ENCODE measurements at regions not wholly inside any gene's neighbourhood (a gene's known extent, or its start where the extent isn't known, plus 50 kb on each side); places are given as distances from the start of the nearest gene placed in this dataset.

DNA sequence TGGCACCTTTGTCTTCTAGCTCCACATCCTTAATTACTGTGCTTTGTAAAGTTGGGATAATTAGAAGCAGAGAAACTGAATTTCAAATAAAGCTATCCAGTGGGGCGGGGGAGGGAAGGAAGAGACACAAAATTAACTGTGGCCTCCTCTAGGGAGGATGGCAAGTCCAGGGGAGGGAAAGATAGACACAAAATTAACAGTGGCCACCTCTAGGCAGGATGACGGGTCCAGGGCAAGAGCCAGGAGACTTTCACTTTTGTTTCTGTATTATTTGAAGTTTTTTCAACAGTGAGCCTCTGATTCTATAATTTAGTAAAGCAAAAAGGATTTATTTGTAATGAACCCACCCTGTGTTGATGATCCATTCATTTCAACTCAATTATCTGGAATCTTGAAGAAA is 335.9 kb downstream of the MSX2 start:
- Mint-ChIP-seq H3K4me1 (ENCODE audit: low read depth in 2 of 2) (peaks cover 0 to 3% of the 10 kb centered on the region in 2 donors), H3K9me3 (no peaks in the 10 kb centered on the region), H3K4me3 (peak overlapping the region; percentile 13), H3K27ac (no peak overlapping the region), H3K27me3 (peaks cover 12% of the 10 kb centered on the region in 2 donors), H3K36me3 (no peaks in the 10 kb centered on the region)
- DNase-seq (ENCODE audit: low spot score) (no peak), ATAC-seq (no peak)

DNA sequence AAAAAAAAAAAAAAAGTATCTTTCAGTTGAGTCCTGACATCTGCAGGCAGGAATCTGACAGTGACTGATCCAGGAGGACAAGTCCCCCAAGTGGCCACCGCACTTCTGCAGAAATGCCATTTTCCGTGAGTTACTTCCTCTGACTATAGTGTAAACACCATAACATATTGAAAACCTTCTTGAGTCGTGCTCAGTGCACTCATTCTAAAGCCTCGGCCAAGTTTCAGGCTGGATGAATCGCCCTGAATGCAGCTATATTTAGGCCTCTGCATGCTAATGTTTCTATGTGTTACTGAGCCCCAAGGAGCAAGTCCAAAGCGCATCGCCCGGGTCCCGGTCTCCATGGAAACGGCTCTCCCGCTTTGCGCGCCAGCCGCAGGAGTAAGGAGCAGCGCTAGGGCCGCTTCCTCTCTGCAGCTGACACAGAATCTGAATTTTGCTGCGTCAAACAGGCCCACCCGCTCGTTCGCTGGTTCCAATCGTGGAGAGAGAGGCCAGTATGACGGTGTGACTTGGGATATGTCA is 335.4 kb downstream of the MSX2 start:
- Mint-ChIP-seq H3K27me3 (peaks cover 12 to 14% of the 10 kb centered on the region in 2 donors), H3K4me3 (peak overlapping the region; percentile 13), H3K27ac (no peak overlapping the region), H3K36me3 (no peaks in the 10 kb centered on the region), H3K9me3 (no peaks in the 10 kb centered on the region), H3K4me1 (ENCODE audit: low read depth in 2 of 2) (peaks cover 0 to 3% of the 10 kb centered on the region in 2 donors)
- ATAC-seq (peak; percentile 13 to 20), DNase-seq (ENCODE audit: low spot score) (no peak)

DNA sequence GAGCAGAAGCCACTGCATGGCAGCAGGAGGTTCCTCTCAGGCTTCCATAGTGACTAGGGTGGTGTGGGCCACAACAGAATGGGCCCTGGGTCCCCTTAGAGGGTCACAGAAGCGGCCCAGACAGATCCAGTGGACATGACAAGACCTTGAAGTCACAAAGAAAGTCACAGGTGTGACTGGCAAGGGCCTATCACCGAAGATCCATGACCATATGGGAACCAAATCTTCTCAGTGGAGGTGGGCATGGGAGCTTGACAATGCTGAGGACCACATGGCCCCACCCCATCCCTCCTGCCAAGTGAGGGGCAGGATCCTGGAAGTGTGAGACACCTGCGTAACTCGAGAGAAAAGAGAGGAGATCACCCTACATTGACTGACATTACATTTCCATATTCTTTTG is 332.4 kb downstream of the MSX2 start:
- H3K36me3 Mint-ChIP-seq: no peaks in the 10 kb centered on the region
- DNase-seq (ENCODE audit: low spot score): no peak
- no peak overlapping the region for H3K27ac Mint-ChIP-seq
- no peak for ATAC-seq
- peaks cover 12 to 25% of the 10 kb centered on the region in 2 donors for H3K27me3 Mint-ChIP-seq
- no peak overlapping the region for H3K4me3 Mint-ChIP-seq
- peaks cover 0 to 3% of the 10 kb centered on the region in 2 donors for H3K4me1 Mint-ChIP-seq (ENCODE audit: low read depth in 2 of 2)
- H3K9me3 Mint-ChIP-seq: no peaks in the 10 kb centered on the region

DNA sequence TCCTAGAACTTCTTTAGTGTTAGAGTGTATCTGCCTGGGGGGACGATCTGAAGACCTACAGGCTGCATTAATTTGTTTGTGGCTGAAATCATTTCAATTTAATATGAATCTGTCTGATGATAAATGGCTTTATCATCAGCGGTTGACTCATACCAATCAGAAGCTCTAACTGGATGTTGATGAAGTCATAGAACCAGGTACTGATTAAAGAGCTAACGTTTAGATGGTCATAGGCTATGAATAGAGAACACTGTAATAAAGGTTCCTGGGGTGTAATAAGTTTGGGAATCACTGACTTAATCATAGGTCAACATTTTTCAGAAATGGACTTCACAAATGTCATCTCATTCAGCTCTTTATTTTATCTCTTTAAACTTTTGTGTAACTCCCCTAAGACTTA is 329.9 kb downstream of the MSX2 start:
- DNase-seq (ENCODE audit: low spot score) (no peak), ATAC-seq (no peak)
- Mint-ChIP-seq H3K36me3 (no peaks in the 10 kb centered on the region), H3K27me3 (peaks cover 8 to 25% of the 10 kb centered on the region in 2 donors), H3K9me3 (no peaks in the 10 kb centered on the region), H3K27ac (no peak overlapping the region), H3K4me3 (no peak overlapping the region), H3K4me1 (ENCODE audit: low read depth in 2 of 2) (no peaks in the 10 kb centered on the region)

DNA sequence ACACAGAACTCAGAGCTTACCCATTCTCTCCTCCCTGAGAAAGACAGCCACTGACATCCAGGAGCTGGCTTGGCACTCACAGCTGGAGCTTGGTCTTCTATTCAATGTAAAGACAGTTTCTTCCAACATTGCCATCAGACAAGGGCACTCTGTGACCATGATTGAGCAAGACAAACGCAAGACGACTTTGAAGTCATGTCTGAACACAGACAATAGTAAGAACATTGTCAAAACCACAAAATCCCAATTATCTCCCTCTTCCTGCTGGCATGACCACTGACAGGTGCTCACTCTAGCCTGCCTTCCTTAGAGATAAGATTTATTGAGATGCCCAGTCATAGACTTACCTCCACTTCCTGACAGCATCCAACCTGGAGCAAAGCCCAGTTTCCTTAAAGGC is 328.0 kb downstream of the MSX2 start:
- ATAC-seq (peak in 1 of 2 donors; percentile 15), DNase-seq (ENCODE audit: low spot score) (no peak)
- Mint-ChIP-seq H3K4me1 (ENCODE audit: low read depth in 2 of 2) (no peaks in the 10 kb centered on the region), H3K9me3 (no peaks in the 10 kb centered on the region), H3K36me3 (no peaks in the 10 kb centered on the region), H3K4me3 (no peak overlapping the region), H3K27me3 (peaks cover 2 to 25% of the 10 kb centered on the region in 2 donors), H3K27ac (no peak overlapping the region)

DNA sequence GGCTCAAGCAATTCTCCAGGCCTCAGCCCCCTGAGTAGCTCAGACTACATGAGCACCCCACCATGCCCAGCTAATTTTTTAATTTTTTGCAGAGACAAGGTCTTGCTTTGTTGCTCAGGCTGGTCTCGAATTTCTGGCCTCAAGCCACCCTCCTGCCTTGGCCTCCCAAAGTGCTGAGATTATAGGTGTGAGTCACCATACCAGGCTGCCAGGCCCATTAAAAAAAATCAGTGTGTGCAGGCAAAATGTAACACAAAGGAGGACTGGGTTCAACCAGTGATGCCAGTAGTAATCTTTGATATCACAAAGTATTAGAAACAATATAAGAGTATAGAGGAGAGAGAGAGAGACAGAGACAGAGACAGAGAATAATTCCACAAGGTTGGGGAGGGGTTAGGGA is 322.7 kb downstream of the MSX2 start:
- Mint-ChIP-seq H3K4me3 (no peak overlapping the region), H3K27ac (no peak overlapping the region), H3K36me3 (no peaks in the 10 kb centered on the region), H3K4me1 (ENCODE audit: low read depth in 2 of 2) (no peaks in the 10 kb centered on the region), H3K9me3 (peaks cover 3% of the 10 kb centered on the region), H3K27me3 (peaks cover 0 to 12% of the 10 kb centered on the region in 2 donors)
- no peak for ATAC-seq
- no peak for DNase-seq (ENCODE audit: low spot score)

DNA sequence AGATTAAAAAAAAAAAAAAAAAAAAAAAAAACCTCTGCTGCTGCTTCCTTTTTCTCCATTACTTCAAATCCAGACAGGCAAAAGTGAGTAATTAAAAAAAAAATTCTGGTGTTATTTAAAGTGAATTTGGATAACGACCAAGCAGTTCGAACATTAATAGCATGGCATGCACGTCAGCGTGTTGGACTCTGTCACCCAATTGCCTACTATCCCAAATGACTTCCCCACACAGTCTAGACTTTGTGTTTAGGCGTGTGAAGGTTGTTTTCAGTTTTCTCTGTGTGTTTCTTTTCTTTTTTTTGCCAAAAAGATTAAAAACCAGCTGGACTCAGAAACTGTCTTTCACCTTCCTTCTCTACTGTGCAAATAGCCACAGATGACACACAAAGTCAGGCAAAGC is 321.4 kb downstream of the MSX2 start:
- H3K4me1 Mint-ChIP-seq (ENCODE audit: low read depth in 2 of 2): no peaks in the 10 kb centered on the region
- peaks cover 0 to 12% of the 10 kb centered on the region in 2 donors for H3K27me3 Mint-ChIP-seq
- H3K27ac Mint-ChIP-seq: no peak overlapping the region
- no peaks in the 10 kb centered on the region for H3K36me3 Mint-ChIP-seq
- peaks cover 3% of the 10 kb centered on the region for H3K9me3 Mint-ChIP-seq
- DNase-seq (ENCODE audit: low spot score) (no peak), ATAC-seq (no peak)
- no peak overlapping the region for H3K4me3 Mint-ChIP-seq

DNA sequence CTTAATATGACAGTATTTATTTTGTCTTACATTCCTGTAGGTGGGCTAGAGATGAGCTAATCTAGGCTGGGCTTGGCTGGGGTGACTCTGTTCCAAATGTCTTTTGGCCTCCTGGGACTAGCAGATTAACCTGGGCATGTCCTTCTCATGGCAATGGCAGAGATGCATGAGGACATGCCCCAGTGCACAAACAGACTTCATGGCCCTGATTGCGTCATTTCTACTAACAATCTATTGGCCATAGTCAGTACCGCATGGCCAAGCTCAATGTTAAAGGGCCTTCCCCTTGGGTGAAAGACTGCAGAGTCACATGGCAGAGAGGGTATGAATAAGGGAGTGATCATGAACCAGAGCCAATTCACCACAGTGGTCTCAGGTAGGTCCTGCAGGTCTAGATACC is 313.4 kb downstream of the MSX2 start:
- ATAC-seq: no peak
- Mint-ChIP-seq H3K27ac (no peak overlapping the region), H3K4me3 (no peak overlapping the region), H3K36me3 (no peaks in the 10 kb centered on the region), H3K27me3 (peaks cover 4 to 13% of the 10 kb centered on the region in 2 donors), H3K4me1 (ENCODE audit: low read depth in 2 of 2) (no peaks in the 10 kb centered on the region), H3K9me3 (peaks cover 4% of the 10 kb centered on the region)
- no peak for DNase-seq (ENCODE audit: low spot score)

DNA sequence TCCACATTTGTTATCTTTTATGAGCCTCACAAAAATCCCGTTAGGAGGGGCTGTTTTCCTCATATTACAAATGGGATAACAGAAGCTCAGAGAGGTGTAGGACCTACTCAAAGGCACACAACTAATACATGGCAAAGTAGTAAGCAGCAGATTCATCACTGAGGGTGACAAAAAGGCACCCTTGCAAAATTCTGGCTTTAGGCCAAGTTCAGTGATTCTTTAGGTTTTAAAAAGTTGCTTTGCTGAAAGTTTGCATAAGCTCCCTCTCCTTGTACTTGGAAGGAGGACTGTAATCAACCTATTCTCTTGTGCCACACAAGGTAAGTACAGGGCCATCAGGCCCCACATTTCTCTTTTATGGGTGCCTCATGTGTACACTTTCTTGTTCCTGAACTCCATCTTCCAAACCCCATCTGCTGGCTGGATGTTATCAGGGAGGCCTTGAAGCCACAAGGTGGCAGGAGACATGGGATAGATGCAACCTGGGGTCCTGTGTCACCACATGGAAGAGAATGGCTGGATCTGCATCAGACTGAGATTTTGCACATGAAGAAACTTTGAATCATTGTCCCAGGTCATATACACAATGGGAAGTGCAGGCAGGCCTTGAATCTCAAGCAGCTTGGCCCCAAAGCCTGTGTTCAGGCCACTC is 311.6 kb downstream of the MSX2 start:
- no peak for ATAC-seq
- DNase-seq (ENCODE audit: low spot score): no peak
- no peaks in the 10 kb centered on the region for H3K36me3 Mint-ChIP-seq
- H3K9me3 Mint-ChIP-seq: peaks cover 4% of the 10 kb centered on the region
- peaks cover 4 to 17% of the 10 kb centered on the region in 2 donors for H3K27me3 Mint-ChIP-seq
- H3K4me3 Mint-ChIP-seq: no peak overlapping the region
- H3K27ac Mint-ChIP-seq: no peak overlapping the region
- no peaks in the 10 kb centered on the region for H3K4me1 Mint-ChIP-seq (ENCODE audit: low read depth in 2 of 2)

GRCh38 chr5:175034924-175035323 is 310.5 kb downstream of the MSX2 start:
- peaks cover 4 to 13% of the 10 kb centered on the region in 2 donors for H3K27me3 Mint-ChIP-seq
- no peaks in the 10 kb centered on the region for H3K36me3 Mint-ChIP-seq

DNA sequence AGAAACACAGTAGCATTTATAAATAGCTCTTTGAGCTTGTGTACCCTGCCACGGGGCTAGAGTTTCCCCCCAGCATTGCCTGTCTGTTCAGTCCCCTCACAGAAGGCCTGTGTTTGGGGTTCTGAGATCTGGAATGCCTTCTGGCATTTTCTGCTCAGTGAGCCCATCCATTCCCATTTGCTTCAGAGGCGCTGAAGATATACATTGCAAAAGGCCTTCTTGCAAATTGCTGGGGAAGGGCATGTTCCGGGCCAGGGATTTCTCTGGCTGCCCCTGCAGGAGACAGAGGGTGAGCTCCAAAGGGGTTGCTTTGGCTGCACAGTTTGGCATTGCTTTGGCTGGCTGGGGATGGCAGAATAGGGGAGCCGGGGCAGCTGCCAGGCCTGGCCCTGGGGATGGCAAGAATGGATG is 308.4 kb downstream of the MSX2 start:
- no peak overlapping the region for H3K27ac Mint-ChIP-seq
- H3K36me3 Mint-ChIP-seq: no peaks in the 10 kb centered on the region
- peaks cover 4 to 15% of the 10 kb centered on the region in 2 donors for H3K27me3 Mint-ChIP-seq
- ATAC-seq (no peak), DNase-seq (ENCODE audit: low spot score) (no peak)
- H3K4me1 Mint-ChIP-seq (ENCODE audit: low read depth in 2 of 2): no peaks in the 10 kb centered on the region
- peaks cover 4% of the 10 kb centered on the region for H3K9me3 Mint-ChIP-seq
- H3K4me3 Mint-ChIP-seq: no peak overlapping the region

More at GRCh38 chr5:175034924-175035323, 310.5 kb downstream of the MSX2 start:
- H3K27ac Mint-ChIP-seq: no peak overlapping the region
- H3K9me3 Mint-ChIP-seq: peaks cover 4% of the 10 kb centered on the region
- DNase-seq (ENCODE audit: low spot score): no peak
- H3K4me1 Mint-ChIP-seq (ENCODE audit: low read depth in 2 of 2): no peaks in the 10 kb centered on the region
- no peak overlapping the region for H3K4me3 Mint-ChIP-seq
- ATAC-seq: no peak

- ATAC-seq (no peak), DNase-seq (ENCODE audit: low spot score) (no peak)
- peaks cover 4% of the 10 kb centered on the region for H3K9me3 Mint-ChIP-seq
- peaks cover 4 to 15% of the 10 kb centered on the region in 2 donors for H3K27me3 Mint-ChIP-seq
- no peak overlapping the region for H3K27ac Mint-ChIP-seq
- H3K36me3 Mint-ChIP-seq: no peaks in the 10 kb centered on the region
- no peaks in the 10 kb centered on the region for H3K4me1 Mint-ChIP-seq (ENCODE audit: low read depth in 2 of 2)
- no peak overlapping the region for H3K4me3 Mint-ChIP-seq
Measured at GRCh38 chr5:175032013-175032412, 307.6 kb downstream of the MSX2 start.

- ATAC-seq (no peak), DNase-seq (ENCODE audit: low spot score) (no peak)
- Mint-ChIP-seq H3K9me3 (no peaks in the 10 kb centered on the region), H3K4me3 (no peak overlapping the region), H3K27ac (no peak overlapping the region), H3K4me1 (ENCODE audit: low read depth in 2 of 2) (no peaks in the 10 kb centered on the region), H3K36me3 (no peaks in the 10 kb centered on the region), H3K27me3 (peaks cover 0 to 14% of the 10 kb centered on the region in 2 donors)
Measured at GRCh38 chr5:175027390-175027789, 303.0 kb downstream of the MSX2 start.

DNA sequence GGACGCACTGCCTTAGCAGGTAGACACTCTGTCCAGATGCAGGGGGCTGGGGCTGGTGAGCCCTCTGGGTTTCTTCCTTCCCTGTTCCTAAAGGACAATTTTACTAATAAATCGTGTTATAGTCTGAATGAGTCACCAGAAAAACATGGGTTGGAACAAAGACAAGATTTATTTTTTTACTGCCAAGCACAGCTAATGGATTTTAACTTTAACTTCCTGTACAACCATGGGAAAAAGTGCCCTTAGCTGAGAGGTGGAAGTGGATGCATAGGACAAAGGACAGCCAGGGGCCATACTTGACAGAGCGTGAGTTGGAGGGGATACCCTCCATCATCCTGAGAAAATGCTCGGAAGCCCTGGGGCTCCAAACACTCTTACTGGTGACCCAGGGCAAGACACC is 300.7 kb downstream of the MSX2 start:
- no peaks in the 10 kb centered on the region for H3K9me3 Mint-ChIP-seq
- H3K27ac Mint-ChIP-seq: no peak overlapping the region
- no peaks in the 10 kb centered on the region for H3K4me1 Mint-ChIP-seq (ENCODE audit: low read depth in 2 of 2)
- ATAC-seq: no peak
- no peaks in the 10 kb centered on the region for H3K36me3 Mint-ChIP-seq
- no peak overlapping the region for H3K4me3 Mint-ChIP-seq
- no peak for DNase-seq (ENCODE audit: low spot score)
- H3K27me3 Mint-ChIP-seq: peaks cover 9 to 22% of the 10 kb centered on the region in 2 donors

Data from natural killer cell treated with Interleukin-12 subunit alpha and Interleukin-12 subunit beta and Interleukin-15 and Interleukin-18, amount 100 ng/mL, for 72 hours (primary cell).